ENCODE measurements at regions not wholly inside any gene's neighbourhood (a gene's known extent, or its start where the extent isn't known, plus 50 kb on each side); places are given as distances from the start of the nearest gene placed in this dataset.
"Not testable (repeated sequence)": the region's sequence is repeated elsewhere in the genome, so short reads cannot be mapped to it uniquely, and the experiment has no call there.

GRCh38 chr6:111925296-111925695 is 52.0 kb upstream of the FYN start:
- no peak overlapping the region for H3K4me3 ChIP-seq (ENCODE audit: low read depth, low read length)
- no peak for DNase-seq (ENCODE audit: low read depth)

GRCh38 chr6:111926731-111927302 is 53.6 kb upstream of the FYN start:
- DNase-seq (ENCODE audit: low read depth), result no peak
- no peak for TF ChIP-seq CTCF (IDR thresholded peaks at IDR 0.05; ENCODE audit: low read depth, low read length, missing control alignments)
- no peak overlapping the region for H3K4me3 ChIP-seq (ENCODE audit: low read depth, low read length)

More at GRCh38 chr6:111925296-111925695, 52.0 kb upstream of the FYN start:
- no peak for TF ChIP-seq CTCF (IDR thresholded peaks at IDR 0.05; ENCODE audit: low read depth, low read length, missing control alignments)

GRCh38 chr6:111927321-111927720 is 54.1 kb upstream of the FYN start:
- no peak overlapping the region for H3K4me3 ChIP-seq (ENCODE audit: low read depth, low read length)
- no peak for TF ChIP-seq CTCF (IDR thresholded peaks at IDR 0.05; ENCODE audit: low read depth, low read length, missing control alignments)
- DNase-seq (ENCODE audit: low read depth), result no peak

GRCh38 chr6:111928139-111928538 is 54.9 kb upstream of the FYN start:
- TF ChIP-seq CTCF (IDR thresholded peaks at IDR 0.05; ENCODE audit: low read depth, low read length, missing control alignments), result no peak
- DNase-seq (ENCODE audit: low read depth), result no peak
- H3K4me3 ChIP-seq (ENCODE audit: low read depth, low read length), result no peak overlapping the region

GRCh38 chr6:111934611-111935010 is 61.4 kb upstream of the FYN start:
- not testable (repeated sequence) for H3K4me3 ChIP-seq (ENCODE audit: low read depth, low read length); DNase-seq (ENCODE audit: low read depth)

- no peak for DNase-seq (ENCODE audit: low read depth)
- no peak overlapping the region for H3K4me3 ChIP-seq (ENCODE audit: low read depth, low read length)
- TF ChIP-seq CTCF (IDR thresholded peaks at IDR 0.05; ENCODE audit: low read depth, low read length, missing control alignments), result no peak
Observed at GRCh38 chr6:111936718-111937117, 63.5 kb upstream of the FYN start.

GRCh38 chr6:111938710-111939109 is 65.5 kb upstream of the FYN start:
- no peak overlapping the region for H3K4me3 ChIP-seq (ENCODE audit: low read depth, low read length)
- no peak for TF ChIP-seq CTCF (IDR thresholded peaks at IDR 0.05; ENCODE audit: low read depth, low read length, missing control alignments)
- no peak for DNase-seq (ENCODE audit: low read depth)

All from GM12864 (cell line).